Brain pericyte (primary cell): ENCODE measurements at regions not wholly inside any gene's neighbourhood (a gene's known extent, or its start where the extent isn't known, plus 50 kb on each side); places are given as distances from the start of the nearest gene placed in this dataset.

Source experiments
- DNase-seq: peaks from one replicate; pipeline ENCODE4 v3.0.0-alpha.2; 2012; ENCODE audit warnings: low read depth, low spot score

- no peak for DNase-seq
These were observed 59.2 kb upstream of the RPS6KA3 start for GRCh38 chrX:20325786-20326388.

DNA sequence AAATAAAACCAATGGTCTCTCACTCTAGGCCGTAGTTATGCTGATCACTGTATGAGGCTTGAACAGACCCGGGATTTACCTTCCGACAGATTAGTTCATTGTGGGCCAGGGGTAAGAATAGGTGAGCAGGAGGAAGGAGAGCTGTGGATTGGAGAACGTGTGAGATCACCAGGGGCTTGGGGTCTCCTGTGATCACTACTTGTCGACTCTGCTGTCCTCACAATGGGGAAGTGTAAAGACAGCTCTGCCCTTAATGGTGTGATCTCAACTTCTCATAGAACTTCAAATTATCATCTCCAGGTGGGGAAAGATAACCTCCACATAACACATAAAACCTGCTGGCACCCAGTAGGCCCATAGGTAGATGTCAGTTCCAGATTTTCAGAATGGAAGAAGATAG is 56.2 kb upstream of the RPS6KA3 start:
- no peak for DNase-seq

- no peak for DNase-seq
These were observed 53.9 kb upstream of the RPS6KA3 start for GRCh38 chrX:20320461-20321159.

DNA sequence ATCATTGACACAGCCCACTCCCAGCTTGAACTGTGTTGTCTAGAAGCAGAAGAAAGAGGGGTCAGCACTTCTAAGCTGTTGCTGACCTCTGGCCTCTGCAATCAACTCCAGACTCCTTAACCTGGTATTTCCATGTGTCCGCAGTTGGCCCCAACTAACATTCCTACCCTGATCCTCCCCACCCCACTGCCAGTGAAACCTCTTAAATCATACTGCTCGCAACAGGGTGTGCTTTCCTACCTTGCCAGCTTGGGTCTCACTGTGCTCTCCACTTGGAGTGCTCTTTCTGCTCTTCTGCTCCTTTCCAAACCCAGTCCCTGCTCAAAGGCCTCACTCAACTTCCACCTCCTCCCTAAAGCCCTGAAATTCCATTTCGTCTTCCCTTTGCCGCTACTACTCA is 52.3 kb upstream of the RPS6KA3 start:
- no peak for DNase-seq

GRCh38 chrX:20317873-20318272 is 51.2 kb upstream of the RPS6KA3 start:
- DNase-seq: no peak
